Astrocyte (in vitro differentiated cells and primary cell): ENCODE measurements at regions not wholly inside any gene's neighbourhood (a gene's known extent, or its start where the extent isn't known, plus 50 kb on each side); places are given as distances from the start of the nearest gene placed in this dataset.

ENCODE experiments used
- EZH2 ChIP-seq: IDR thresholded peaks from 2 replicates; pipeline ENCODE4 v1.6.1; 2012; ENCODE audit warnings: mild to moderate bottlenecking, low read length, inconsistent platforms; ENCODE audit not compliant: insufficient read depth
- TF ChIP-seq, protein P1 (sequence below): IDR thresholded peaks from 2 replicates; pipeline ENCODE4 v1.5.1; 2011; ENCODE audit warnings: low read depth, mild to moderate bottlenecking, inconsistent platforms, low read length, moderate library complexity; ENCODE audit not compliant: insufficient read depth

GRCh38 chr7:109178342-109178741 is 608.7 kb downstream of the DNAJB9 start:
- TF ChIP-seq EZH2, result no peak
- TF ChIP-seq, protein P1, sequence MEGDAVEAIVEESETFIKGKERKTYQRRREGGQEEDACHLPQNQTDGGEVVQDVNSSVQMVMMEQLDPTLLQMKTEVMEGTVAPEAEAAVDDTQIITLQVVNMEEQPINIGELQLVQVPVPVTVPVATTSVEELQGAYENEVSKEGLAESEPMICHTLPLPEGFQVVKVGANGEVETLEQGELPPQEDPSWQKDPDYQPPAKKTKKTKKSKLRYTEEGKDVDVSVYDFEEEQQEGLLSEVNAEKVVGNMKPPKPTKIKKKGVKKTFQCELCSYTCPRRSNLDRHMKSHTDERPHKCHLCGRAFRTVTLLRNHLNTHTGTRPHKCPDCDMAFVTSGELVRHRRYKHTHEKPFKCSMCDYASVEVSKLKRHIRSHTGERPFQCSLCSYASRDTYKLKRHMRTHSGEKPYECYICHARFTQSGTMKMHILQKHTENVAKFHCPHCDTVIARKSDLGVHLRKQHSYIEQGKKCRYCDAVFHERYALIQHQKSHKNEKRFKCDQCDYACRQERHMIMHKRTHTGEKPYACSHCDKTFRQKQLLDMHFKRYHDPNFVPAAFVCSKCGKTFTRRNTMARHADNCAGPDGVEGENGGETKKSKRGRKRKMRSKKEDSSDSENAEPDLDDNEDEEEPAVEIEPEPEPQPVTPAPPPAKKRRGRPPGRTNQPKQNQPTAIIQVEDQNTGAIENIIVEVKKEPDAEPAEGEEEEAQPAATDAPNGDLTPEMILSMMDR, result no peak
